Panc1 (cell line): ENCODE measurements at regions not wholly inside any gene's neighbourhood (a gene's known extent, or its start where the extent isn't known, plus 50 kb on each side); places are given as distances from the start of the nearest gene placed in this dataset.

Source experiments
- ATAC-seq: fragments of 200-7000 bp; cut with Tn5 transposase; 2 replicates; pipeline ENCODE4 v1.9.1; 2020; ENCODE audit warnings: mild to moderate bottlenecking, moderate library complexity
- BruUV-seq: library from RNA; stranded (reverse); fragments of 400-500 nt; replicated peaks from 2 replicates; lab custom pipeline; 2021; lab: Mats Ljungman, UMichigan
- CTCF ChIA-PET: fragments of 300-600 bp; sonication (Branson Sonifier 250); formaldehyde crosslinking; loops from one replicate; lab custom pipeline; 2022; ENCODE audit warnings: antibody characterized with exemption; lab: Charles Lee
- POLR2A ChIA-PET: fragments of 300-600 bp; sonication (Branson Sonifier 250); formaldehyde crosslinking; loops from one replicate; lab custom pipeline; 2022; ENCODE audit warnings: antibody characterized with exemption; lab: Charles Lee
- DNase-seq: peaks from one replicate; pipeline ENCODE4 v3.0.0-alpha.2; 2010; ENCODE audit warnings: low read depth, low spot score
- H3K27ac ChIP-seq: 2 replicates; pipeline ENCODE4 v1.5.1; 2011; ENCODE audit warnings: mild to moderate bottlenecking, low read length, inconsistent platforms
- H3K27me3 ChIP-seq: fragments of 200-500 bp; sonication (Bioruptor generic); 2 replicates; pipeline ENCODE4 v1.6.0; 2014; ENCODE audit warnings: low read length, inconsistent platforms; ENCODE audit not compliant: control insufficient read depth, insufficient read depth
- H3K36me3 ChIP-seq: fragments of 200-500 bp; sonication (Bioruptor generic); 2 replicates; pipeline ENCODE4 v1.5.1; 2014; ENCODE audit warnings: inconsistent platforms, mild to moderate bottlenecking, low read length, moderate library complexity; ENCODE audit not compliant: control insufficient read depth, insufficient read depth
- H3K4me1 ChIP-seq: 2 replicates; pipeline ENCODE4 v1.5.1; 2011; ENCODE audit warnings: inconsistent platforms, mild to moderate bottlenecking, low read length, moderate library complexity; ENCODE audit not compliant: control insufficient read depth, insufficient read depth
- H3K4me3 ChIP-seq, 2 experiments: 2 replicates each; pipeline ENCODE4 v1.5.1; 2011 to 2012; ENCODE audit warnings: low read depth in 2 of 2, low read length in 2 of 2, mild to moderate bottlenecking in 2 of 2, inconsistent platforms in 1 of 2, moderate library complexity in 1 of 2
- H3K9me3 ChIP-seq: fragments of 200-500 bp; sonication (Bioruptor generic); 2 replicates; pipeline ENCODE4 v1.5.1; 2014; ENCODE audit warnings: low read depth, mild to moderate bottlenecking, inconsistent platforms, low read length, moderate library complexity; ENCODE audit not compliant: control insufficient read depth, insufficient read depth
- POLR2AphosphoS5 ChIP-seq: IDR thresholded peaks from 2 replicates; pipeline ENCODE4 v1.6.1; 2012; ENCODE audit warnings: mild to moderate bottlenecking, low read depth, low read length, moderate library complexity
- SIN3A ChIP-seq: IDR thresholded peaks from 2 replicates; pipeline ENCODE4 v1.6.1; 2012; ENCODE audit warnings: low read depth, mild to moderate bottlenecking, low read length, moderate library complexity, borderline replicate concordance; ENCODE audit not compliant: insufficient read depth
- TCF7L2 ChIP-seq: IDR thresholded peaks from 2 replicates; pipeline ENCODE4 v1.6.1; 2011; ENCODE audit warnings: mild to moderate bottlenecking, low read depth, low read length, inconsistent platforms
- in situ Hi-C: cut with HindIII; loops from 2 replicates; pipeline ENCODE4 v1.10.0; 2016; ENCODE audit warnings: low sequenced_read_pairs, low pct_unique_long_range_greater_than_20kb
- intact Hi-C: fragments of 100-400 bp; cut with micrococcal nuclease; formaldehyde crosslinking; loops from one replicate; pipeline ENCODE4 v1.10.0; 2022; ENCODE audit not compliant: unreplicated experiment
- TF ChIP-seq, protein P1 (sequence below), 2 experiments: IDR thresholded peaks; 2 replicates each; pipeline ENCODE4 v1.6.1; 2011 to 2012; ENCODE audit warnings: low read depth in 2 of 2, control low read depth in 1 of 2, low read length in 1 of 2, mild to moderate bottlenecking in 1 of 2, moderate library complexity in 1 of 2; ENCODE audit not compliant: insufficient read depth in 1 of 2
- TF ChIP-seq, protein P2 (sequence below): fragments of 450-650 bp; IDR thresholded peaks from 2 replicates; pipeline ENCODE4 v1.5.1; 2017; ENCODE audit warnings: mild to moderate bottlenecking

DNA sequence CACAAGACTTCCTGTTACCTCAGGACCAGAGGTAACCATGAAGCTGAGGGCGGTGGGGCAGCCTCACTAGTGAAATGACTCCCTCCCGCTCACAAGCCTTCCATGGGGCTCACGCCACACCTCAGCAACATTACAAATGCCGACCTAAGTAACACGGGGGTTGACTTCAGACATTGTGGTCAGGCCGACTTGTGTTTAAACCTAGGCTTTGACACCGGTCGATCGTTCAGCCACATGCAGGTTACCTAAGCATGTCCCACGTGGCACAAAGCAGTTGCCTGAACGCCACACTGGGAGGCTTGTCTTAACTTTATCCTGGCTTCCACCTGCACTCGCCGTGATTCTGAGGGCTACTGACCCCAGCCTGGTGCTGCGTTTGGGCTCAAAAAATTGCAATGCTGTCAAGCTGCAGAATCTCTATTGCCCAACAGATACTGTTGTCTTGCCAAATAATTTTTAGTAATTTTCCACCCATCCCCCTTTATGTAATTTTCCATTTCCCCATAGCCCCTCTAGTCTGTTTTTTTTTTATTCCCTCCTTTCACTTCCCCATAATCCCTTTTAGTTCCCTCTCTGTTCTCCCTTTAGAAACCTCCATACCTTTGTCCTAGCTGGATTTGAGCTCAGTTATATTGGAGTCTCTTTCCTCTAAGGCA is 158.6 kb upstream of the RGMA start:
- Histone ChIP-seq H3K27me3 (peaks cover 3% of the 10 kb centered on the region; the same call in 1 of the 2 replicates), H3K27ac (no peak overlapping the region), H3K4me3 (no peak overlapping the region), H3K9me3 (no peaks in the 10 kb centered on the region), H3K36me3 (no peaks in the 10 kb centered on the region), H3K4me1 (no peaks in the 10 kb centered on the region)
- POLR2A ChIA-PET: no interaction called here
- in situ Hi-C loops (no loop called here), intact Hi-C loops (no loop called here)
- ATAC-seq (no peak), DNase-seq (no peak)
- TF ChIP-seq, protein P1, sequence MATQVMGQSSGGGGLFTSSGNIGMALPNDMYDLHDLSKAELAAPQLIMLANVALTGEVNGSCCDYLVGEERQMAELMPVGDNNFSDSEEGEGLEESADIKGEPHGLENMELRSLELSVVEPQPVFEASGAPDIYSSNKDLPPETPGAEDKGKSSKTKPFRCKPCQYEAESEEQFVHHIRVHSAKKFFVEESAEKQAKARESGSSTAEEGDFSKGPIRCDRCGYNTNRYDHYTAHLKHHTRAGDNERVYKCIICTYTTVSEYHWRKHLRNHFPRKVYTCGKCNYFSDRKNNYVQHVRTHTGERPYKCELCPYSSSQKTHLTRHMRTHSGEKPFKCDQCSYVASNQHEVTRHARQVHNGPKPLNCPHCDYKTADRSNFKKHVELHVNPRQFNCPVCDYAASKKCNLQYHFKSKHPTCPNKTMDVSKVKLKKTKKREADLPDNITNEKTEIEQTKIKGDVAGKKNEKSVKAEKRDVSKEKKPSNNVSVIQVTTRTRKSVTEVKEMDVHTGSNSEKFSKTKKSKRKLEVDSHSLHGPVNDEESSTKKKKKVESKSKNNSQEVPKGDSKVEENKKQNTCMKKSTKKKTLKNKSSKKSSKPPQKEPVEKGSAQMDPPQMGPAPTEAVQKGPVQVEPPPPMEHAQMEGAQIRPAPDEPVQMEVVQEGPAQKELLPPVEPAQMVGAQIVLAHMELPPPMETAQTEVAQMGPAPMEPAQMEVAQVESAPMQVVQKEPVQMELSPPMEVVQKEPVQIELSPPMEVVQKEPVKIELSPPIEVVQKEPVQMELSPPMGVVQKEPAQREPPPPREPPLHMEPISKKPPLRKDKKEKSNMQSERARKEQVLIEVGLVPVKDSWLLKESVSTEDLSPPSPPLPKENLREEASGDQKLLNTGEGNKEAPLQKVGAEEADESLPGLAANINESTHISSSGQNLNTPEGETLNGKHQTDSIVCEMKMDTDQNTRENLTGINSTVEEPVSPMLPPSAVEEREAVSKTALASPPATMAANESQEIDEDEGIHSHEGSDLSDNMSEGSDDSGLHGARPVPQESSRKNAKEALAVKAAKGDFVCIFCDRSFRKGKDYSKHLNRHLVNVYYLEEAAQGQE (IDR thresholded peaks at IDR 0.05; ENCODE audit: insufficient read depth in 1 of 2, low read depth in 2 of 2, low read length in 1 of 2): no peak
- no peak for TF ChIP-seq POLR2AphosphoS5
- TF ChIP-seq, protein P2, sequence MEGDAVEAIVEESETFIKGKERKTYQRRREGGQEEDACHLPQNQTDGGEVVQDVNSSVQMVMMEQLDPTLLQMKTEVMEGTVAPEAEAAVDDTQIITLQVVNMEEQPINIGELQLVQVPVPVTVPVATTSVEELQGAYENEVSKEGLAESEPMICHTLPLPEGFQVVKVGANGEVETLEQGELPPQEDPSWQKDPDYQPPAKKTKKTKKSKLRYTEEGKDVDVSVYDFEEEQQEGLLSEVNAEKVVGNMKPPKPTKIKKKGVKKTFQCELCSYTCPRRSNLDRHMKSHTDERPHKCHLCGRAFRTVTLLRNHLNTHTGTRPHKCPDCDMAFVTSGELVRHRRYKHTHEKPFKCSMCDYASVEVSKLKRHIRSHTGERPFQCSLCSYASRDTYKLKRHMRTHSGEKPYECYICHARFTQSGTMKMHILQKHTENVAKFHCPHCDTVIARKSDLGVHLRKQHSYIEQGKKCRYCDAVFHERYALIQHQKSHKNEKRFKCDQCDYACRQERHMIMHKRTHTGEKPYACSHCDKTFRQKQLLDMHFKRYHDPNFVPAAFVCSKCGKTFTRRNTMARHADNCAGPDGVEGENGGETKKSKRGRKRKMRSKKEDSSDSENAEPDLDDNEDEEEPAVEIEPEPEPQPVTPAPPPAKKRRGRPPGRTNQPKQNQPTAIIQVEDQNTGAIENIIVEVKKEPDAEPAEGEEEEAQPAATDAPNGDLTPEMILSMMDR: no peak
- TF ChIP-seq TCF7L2: no peak
- TF ChIP-seq SIN3A: no peak
- CTCF ChIA-PET: interaction anchor here (0.6 kb wide), 1 partner anchor 159 kb away, joined by 7 read pairs; no protein-coding TSS in a partner anchor
- no TSS peak for BruUV-seq

DNA sequence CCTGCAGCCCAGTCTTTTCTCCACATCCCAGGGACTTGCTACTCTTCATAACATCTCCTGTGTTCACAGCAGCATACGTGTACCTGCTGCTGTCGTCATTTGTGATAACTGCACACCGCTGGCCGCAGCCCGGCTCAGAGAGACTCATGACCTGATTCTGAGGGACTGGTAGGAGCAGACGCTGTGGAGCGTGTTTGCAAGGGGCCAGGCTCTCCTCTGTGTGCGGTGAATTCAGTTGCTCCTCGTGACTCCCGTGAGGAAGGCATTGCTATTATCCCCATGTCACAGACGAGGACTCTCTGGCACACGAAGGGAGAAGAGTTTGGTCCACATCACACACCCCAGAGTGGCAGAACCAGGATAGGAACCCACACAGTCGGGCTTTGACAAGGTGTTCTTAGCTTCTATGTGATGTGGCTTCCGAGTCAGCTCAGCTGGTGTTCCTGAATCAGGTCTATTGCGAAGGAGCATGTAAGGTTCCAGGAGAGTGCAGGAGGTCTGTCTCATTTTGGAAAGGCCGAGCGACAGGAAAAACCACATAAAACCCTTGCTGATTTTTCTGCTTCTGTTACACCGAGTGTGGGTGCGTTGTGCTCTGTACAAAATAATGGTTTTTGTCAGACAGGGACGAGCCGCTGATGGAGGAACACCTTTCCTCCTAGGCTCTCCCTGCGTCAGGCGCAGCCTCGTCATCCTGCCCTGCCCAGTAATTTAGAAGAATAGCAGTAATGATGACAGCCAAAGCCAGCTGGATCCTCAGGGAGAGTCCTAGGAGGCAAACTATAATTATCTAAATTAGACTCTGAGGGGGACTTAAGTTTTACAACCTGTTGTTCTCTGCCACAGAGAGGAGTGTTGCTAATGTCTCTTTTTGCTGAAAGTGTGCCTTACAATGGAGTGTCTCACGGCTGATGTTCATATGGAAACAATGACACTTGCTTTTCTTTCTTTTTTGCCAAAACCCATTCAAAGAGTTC is 157.5 kb upstream of the RGMA start:
- no TSS peak for BruUV-seq
- DNase-seq (no peak), ATAC-seq (0 out of 2 replicates have a peak, but pooled peaks have one; percentile 38)
- TF ChIP-seq, protein P2: no peak
- TF ChIP-seq POLR2AphosphoS5: no peak
- TF ChIP-seq, protein P1 (IDR thresholded peaks at IDR 0.05; ENCODE audit: insufficient read depth in 1 of 2, low read depth in 2 of 2, low read length in 1 of 2): no peak
- TF ChIP-seq SIN3A: no peak
- TF ChIP-seq TCF7L2: no peak
- in situ Hi-C loops: no loop called here
- intact Hi-C loops: no loop called here
- ChIA-PET POLR2A (no interaction called here), CTCF (no interaction called here)
- no peak overlapping the region for H3K4me3 ChIP-seq
- H3K27ac ChIP-seq: no peak overlapping the region
- H3K36me3 ChIP-seq: no peaks in the 10 kb centered on the region
- H3K4me1 ChIP-seq: no peaks in the 10 kb centered on the region
- H3K9me3 ChIP-seq: no peaks in the 10 kb centered on the region
- peaks cover 3% of the 10 kb centered on the region; the same call in 1 of the 2 replicates for H3K27me3 ChIP-seq
